CD4-positive, alpha-beta T cell treated with Interleukin-1 beta for 1 hour (primary cell): ENCODE measurements at regions not wholly inside any gene's neighbourhood (a gene's known extent, or its start where the extent isn't known, plus 50 kb on each side); places are given as distances from the start of the nearest gene placed in this dataset.

Experiments used
- DNase-seq, 2 donors: peaks; one replicate each; pipeline ENCODE4 v3.0.0-alpha.2; 2020 to 2022

DNA sequence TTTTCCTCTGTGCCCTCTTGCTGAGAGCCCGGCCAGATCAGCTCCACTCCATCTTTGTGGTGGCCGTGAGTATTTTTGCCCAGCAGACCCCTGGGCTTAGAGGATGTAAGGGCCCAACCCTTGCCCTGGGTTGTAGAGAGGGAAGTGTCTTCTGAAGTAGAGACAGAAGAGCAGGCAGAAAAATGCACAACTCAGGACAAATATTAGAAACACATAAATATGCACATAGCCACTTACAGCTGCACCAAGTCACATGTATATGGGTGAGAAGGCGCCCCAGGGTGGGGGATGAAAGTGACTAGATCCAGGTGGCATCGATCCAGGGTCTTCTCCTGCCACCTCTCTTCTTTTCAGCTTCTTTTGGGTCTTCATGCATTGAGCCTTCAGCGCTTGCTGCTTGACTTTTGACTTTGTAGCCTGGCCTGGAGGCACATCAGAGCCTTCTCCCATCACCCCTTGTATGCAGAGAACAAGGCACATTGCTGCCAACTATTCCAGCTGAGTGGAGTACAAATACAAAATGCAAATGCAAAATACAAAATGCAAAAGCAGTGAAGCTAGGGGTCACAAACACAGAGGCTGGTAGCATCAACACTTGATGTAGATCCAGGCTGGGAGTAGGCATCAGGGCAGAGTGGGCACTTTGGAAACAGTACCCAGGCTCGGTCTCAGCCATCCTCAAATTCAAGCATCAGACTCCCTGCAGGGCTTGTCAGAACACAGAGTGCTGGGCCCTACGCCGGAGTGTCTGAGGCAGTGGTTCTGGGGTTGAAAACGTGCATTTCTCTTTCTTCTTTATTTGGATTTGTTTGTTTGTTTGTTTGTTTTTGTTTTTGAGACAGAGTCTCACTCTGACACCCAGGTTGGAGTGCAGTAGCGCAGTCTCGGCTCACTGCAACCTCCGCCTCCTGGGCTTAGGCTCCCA, 133.0 kb downstream of the ASB7 start:
- no peak for DNase-seq

GRCh38 chr15:100737214-100737613, 134.8 kb downstream of the ASB7 start:
- DNase-seq: no peak

DNA sequence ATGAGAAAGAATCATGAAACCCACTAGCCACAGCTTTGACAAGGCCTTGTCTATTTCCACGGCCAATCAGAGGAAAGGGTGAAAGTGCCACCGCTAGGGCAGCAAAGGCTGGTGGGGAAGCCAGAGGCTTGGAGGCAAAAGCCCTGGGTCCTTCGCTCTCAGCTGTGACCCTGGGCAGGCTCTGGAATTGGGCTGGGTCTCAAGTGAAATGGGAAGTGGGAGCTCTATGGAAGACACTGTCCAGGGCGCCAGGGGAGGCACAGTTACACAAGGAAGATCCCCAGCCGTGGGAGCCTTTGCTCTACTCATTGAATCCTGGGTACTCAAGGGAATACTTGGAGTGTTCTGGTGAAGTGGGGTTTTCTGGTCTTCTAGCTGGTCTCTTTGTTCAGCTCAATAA, 136.2 kb downstream of the ASB7 start:
- no peak for DNase-seq

- DNase-seq: no peak
Measured at GRCh38 chr15:100740138-100740537, 137.7 kb downstream of the ASB7 start.

DNA sequence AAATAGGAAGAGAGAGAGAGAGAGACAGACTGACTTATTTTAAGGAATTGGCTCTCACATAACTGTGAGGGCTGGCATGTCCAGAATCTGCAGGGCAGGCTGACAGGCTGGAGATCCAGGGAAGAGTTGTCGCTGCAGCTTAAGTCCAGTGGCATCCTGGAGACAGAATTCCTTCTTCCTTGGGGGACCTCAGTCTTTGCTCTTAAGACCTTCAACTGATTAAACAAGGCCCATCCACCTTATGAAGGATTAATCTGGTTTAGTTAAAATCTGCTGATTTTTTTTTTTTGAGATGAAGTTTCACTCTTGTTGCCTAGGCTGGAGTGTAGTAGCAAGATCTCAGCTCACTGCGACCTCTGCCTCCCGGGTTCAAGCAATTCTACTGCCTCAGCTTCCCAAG, 128.0 kb upstream of the ALDH1A3 start:
- DNase-seq: no peak

DNA sequence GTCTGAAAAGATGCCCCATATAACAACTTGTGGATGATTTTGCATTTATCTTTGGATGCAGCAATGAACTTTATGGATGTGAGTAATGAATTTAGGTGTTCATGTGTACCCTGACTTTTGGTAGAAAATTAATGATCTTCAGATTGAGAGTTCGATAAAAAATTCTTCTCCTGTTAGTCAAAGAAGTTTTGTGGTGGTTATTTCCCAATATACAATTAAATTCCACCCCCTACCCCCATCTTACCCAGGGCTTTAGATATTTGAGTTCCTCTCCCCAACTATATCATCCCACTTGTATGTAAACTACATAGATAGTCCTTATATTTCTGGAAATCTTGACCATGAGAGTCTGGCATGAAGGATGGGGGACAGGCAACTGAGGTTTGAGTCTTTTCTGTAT, 126.1 kb upstream of the ALDH1A3 start:
- DNase-seq: no peak

- no peak for DNase-seq
Measured at GRCh38 chr15:100757661-100758060, 122.0 kb upstream of the ALDH1A3 start.

GRCh38 chr15:100758555-100758954, 121.1 kb upstream of the ALDH1A3 start:
- DNase-seq: no peak

DNA sequence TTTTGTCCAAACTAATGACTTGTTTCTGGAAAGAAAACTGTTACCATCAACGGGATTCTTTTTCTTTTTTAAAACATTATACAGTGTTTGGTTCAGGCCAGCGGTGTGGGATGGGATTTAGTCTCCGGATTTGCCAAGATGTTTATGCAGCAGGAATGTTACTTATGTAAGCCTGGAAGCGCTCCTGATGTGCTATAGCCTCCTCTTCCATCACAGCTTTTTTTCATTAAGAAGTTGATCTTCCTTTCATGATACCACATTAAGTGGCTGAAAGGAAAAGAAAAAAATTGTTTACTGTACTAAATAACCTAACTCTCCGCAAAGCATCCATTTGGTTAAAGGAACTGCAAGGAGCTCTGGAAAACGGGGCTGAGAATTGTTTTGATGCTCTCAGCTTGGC, 120.5 kb upstream of the ALDH1A3 start:
- DNase-seq: no peak

DNA sequence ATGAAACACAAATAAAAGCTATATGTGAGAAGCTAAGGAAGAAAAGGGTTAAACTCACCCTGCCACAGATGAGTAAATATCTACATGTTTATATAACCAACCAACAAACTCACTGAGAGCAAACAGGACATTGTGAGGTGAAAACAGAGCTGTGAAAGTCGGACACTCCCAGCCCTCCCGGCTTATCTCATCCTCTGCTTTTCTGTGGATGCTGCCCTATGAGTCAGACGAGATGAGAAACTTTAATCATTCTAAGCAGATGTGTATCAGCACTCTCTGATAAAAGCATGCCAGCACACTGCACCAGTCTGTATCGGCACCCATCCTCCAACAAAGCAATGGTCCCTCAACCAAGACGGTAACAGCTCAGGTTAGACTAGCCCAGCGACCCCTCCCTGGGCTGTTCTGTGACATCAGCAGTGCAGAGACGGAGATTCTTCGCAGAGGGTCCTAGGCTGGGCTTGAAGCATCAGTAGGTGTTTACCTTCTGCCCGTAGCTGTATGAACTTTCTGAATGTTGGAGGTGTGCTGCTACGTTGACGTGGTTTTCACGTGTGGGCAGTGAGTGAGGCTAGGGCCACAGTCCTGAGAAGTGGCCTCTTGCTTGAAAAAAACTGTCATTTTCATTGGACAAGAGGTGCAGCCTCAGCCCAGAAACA, 119.8 kb upstream of the ALDH1A3 start:
- no peak for DNase-seq

DNA sequence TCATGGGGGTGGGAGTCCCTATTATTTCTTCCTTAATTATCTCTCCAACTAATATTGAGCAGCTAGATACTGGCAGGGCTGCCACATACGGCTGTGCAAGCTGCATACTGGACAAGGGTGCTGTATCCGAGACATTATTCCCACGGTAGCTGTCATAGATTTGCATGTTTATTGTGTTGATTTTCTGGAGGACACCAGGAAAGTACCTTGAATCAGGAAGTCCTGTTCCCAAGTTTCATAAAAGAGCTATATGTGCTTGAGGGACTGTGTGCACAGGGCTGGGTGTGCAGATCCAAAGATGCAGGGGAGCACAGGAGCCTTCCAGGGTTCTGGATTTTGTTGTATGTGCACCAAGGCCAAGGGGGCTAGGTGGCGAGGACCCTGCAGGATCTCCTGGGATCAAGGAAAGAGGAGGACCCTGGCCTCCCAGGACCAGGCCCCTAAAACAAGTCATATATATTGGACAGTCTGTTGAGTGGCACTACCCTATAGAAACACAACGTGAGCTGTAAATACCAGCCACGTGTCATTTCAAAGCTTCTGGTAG, 119.2 kb upstream of the ALDH1A3 start:
- no peak for DNase-seq

DNA sequence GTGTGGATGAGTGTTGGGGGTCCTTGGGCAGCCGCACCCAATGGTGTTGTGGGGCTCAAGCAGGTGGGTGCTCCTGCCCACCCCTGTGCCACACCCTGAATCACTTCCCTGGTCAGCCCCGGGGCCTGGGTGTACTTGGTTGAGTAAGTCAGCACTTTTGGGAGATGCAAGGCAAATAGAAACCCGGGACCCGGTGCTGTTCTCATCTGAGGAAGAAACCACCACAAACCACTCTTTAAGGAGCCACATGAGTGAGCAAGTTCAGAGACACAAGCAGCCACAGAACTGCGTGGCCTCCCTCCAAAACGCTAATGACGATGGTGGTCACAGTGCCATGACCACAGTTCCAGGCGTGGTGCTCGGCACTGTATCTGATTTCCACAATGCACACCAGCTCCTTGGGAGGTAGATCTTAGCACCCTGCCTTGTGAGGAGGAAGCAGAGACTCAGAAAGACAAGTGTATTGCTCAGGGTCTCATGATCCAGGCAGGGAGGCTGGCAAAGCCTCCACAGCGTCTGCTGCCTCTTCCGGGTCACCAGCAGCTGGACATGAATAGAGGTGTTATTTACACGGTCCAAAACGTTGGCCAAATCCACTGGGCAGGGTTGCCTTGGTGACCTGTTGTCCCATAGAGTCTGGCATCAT, 118.2 kb upstream of the ALDH1A3 start:
- DNase-seq: no peak

DNA sequence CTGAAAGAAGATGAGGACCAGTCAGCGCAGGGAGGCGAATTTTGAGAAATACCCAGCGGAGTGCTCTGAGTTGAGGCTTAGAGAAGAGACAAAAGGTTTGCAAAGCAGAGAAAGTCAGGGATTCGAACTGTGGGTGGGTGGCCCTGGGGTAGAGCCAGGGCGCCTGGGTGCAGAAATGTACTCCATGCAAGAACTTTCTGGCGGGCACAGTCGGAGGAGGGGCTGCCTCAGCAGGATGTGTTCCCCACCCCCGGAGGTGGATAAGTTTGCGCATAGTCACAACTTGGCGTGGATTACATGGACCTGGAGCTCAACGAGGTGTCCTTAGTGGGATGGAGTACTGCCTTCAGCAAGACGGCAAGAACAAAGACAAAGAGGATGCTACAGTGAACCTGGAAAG, 117.3 kb upstream of the ALDH1A3 start:
- DNase-seq: no peak

DNA sequence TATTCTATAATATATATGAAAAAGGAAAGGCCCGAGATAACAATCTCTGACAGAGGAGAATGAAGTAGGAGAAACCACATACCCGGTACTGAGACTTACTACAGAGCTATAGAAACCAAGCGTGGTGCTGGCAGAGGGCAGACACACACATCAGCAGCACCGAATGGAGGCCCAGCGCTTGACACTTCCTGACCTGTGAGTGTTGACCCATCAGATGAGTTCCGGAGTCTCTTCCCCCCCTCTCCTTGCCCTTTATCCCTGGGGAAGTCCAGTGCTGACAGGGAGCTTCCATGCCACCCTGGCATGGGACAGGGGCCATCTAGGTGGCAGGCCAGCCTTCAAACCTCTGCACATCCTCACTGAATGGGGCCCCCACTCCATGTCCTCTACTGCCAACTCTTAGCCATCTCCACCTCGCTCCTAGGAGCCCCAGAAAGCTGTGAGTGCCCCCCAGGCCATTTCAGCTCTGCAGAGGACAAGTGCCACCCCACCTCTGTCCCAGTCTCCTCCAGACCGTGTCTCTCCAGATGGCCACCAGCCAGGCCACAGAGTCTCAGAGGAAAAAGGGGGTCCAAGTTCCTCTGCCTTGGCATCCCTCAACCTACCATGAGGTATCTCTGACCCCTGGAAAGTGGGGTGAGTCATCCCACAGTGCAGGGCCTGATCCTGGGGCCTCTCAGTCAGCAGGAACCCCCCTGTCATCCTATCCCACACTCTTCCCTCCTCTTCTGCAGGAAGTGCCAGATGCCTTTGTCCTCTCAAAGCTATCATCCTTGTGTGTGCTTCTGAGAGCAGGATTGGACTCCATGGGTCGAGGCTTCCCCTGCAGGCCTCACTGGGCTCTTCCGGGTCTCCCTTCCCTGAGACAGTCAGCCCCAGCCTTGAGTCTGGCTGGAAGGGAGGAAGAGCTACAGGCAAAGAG, 116.5 kb upstream of the ALDH1A3 start:
- no peak for DNase-seq

DNA sequence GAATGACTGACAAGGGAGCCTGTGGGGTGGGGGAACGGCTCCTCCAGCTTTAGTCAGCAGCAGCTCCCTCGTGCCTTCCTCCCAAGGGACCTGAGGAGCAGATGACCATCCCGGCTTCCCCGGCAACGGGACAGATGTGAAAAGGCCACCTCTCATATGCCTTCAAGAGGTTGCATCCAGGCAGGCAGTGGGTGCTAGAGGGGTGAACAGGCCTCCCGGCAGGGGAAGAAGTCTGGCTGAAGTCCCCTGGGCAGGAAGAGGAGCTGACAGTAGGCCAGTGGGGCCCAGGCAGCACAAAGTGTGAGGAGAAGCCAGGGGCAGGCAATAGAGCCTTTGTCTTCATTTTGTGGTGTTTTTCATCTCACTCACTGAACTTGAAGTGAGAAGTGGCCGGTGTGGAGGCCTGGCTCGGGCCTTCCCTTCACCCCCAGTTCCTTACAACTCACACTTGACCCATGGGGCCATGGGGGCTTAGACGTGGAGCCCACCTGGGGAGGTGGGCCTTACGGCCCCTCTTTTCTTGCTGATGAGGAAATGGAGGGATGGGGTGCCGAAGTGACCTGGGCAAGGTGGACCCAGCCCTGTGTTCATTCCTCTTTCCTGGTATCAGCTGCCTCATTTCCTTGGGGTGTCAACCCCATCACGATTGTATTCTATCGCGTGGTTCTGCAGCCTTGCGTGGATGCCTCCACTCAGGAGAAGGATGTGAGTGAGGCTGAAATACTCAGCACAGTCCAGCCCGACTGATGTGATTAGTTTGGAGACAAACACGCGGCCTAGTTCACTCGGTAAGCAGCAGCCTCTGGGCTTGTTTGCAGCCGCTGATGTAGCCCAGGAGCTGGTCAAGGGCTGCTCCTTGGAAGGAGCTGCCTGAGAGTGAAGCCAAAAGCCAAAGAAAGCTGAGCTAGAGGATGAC, 115.5 kb upstream of the ALDH1A3 start:
- DNase-seq: no peak

DNA sequence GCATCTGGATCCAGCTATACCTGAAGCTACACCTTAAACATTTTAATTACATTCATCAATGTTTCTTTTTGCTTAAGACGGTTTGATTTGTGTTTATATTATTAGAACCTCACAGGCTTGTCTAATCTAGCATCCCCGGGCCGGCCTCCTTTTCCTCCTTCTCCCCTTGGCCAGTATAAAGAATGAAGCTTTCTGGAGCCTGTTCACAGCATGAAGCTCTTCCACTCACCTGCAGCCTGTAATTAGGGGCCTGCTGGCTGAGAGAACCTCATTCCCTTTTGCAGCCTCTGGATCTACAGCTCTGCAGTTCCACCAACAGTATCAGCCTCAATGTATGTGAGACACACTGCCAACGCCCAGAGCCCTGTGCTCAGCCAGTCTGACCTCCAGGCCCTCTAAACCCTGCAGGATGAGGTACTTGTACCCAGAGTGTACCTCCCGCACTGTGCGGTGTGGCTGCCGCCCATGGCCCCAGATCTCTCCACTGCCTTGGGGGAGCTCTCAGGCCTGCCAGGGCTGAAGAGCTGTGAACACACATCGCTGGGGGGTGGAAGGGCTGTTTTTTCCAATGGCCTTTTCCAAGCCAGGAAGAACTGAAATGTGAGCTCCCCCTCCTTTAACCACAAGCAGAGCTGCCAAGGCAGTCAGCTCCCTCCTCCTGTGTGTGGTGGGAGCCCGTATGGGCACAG, 114.7 kb upstream of the ALDH1A3 start:
- DNase-seq: no peak

DNA sequence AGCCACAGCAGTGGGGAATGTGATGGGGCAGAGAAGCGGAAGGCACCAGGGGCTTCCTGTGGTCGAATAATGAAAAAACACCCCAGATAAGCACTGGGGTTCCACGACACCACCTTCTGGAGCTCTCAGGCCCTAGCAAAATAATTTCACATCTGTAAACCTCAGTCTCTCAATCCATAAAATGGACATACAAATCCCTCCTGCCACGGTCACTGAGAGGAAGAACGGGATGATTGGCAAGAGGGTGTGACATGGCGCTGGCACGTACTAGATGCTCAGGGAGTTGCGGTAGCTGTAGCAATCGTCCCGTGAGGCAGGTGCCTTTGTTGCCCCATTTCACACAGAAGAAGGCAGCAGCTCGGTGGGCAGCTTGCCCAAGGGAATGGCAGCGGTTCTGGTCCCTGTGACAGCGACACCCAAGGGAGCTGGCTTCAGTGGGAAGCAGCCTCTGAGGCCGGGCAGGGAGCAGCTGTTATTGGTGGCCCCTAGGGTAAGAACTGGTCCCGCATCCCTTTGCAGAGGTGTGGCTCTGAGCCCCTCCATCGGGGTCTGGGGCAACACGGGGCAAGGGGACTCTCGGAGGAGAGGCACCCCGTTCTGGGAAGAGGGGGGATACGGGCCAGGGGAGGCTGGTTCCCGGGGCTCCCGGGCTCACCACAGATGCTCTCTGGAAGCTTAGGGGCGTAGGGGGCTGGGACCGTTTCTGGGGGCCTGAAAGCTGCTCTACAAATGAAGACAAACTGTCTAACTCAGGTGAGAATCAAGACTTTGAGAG, 114.0 kb upstream of the ALDH1A3 start:
- DNase-seq: no peak

- DNase-seq: no peak
Measured at GRCh38 chr15:100766243-100767000, 113.2 kb upstream of the ALDH1A3 start.
